HepG2 (cell line): ENCODE measurements at regions not wholly inside any gene's neighbourhood (a gene's known extent, or its start where the extent isn't known, plus 50 kb on each side); places are given as distances from the start of the nearest gene placed in this dataset.

Experiments used
- CBFB ChIP-seq: sonication (generic); formaldehyde crosslinking; IDR thresholded peaks from 2 replicates; pipeline ENCODE4 v1.4.0; 2020; ENCODE audit warnings: missing genetic modification reagents
- ELF1 ChIP-seq: sonication (generic); formaldehyde crosslinking; IDR thresholded peaks from 2 replicates; pipeline ENCODE4 v1.4.0; 2020; ENCODE audit warnings: missing genetic modification reagents
- HNRNPL ChIP-seq: fragments of 200-400 bp; formaldehyde crosslinking; IDR thresholded peaks from 2 replicates; pipeline ENCODE4 v1.6.1; 2017; ENCODE audit warnings: mild to moderate bottlenecking, low read depth, low read length
- IRF2 ChIP-seq: IDR thresholded peaks from 2 replicates; pipeline ENCODE4 v1.6.1; 2018; ENCODE audit warnings: missing genetic modification reagents, missing compliant biosample characterization
- KDM2A ChIP-seq: sonication (generic); formaldehyde crosslinking; IDR thresholded peaks from 2 replicates; pipeline ENCODE4 v1.4.0; 2020; ENCODE audit warnings: low read depth, missing genetic modification reagents, borderline replicate concordance
- MLLT10 ChIP-seq: sonication (generic); formaldehyde crosslinking; IDR thresholded peaks from 2 replicates; pipeline ENCODE4 v1.4.0; 2020; ENCODE audit warnings: missing genetic modification reagents
- MTERF4 ChIP-seq: sonication (generic); formaldehyde crosslinking; IDR thresholded peaks from 2 replicates; pipeline ENCODE4 v1.8.0; 2023; ENCODE audit warnings: mild to moderate bottlenecking, missing genetic modification reagents
- NR2F6 ChIP-seq, 2 experiments: IDR thresholded peaks; 2 replicates each; pipeline ENCODE4 v1.6.1; 2016; ENCODE audit warnings: antibody characterized with exemption in 1 of 2, mild to moderate bottlenecking in 1 of 2
- RXRB ChIP-seq: IDR thresholded peaks from 2 replicates; pipeline ENCODE4 v1.6.1; 2016; ENCODE audit warnings: borderline replicate concordance, missing genetic modification reagents, missing compliant biosample characterization
- SALL1 ChIP-seq: sonication (generic); formaldehyde crosslinking; IDR thresholded peaks from 2 replicates; pipeline ENCODE4 v1.8.0; 2022; ENCODE audit warnings: mild to moderate bottlenecking, missing genetic modification reagents
- SMC3 ChIP-seq: IDR thresholded peaks from 2 replicates; pipeline ENCODE4 v1.6.1; 2011; ENCODE audit warnings: low read length, improper control_type of control experiment
- SRSF4 ChIP-seq: fragments of 200-400 bp; formaldehyde crosslinking; IDR thresholded peaks from one replicate; pipeline ENCODE4 v1.6.1; 2018; ENCODE audit warnings: mild to moderate bottlenecking, low read depth, low read length, moderate library complexity; ENCODE audit not compliant: poor library complexity, severe bottlenecking
- STAG1 ChIP-seq: sonication (generic); formaldehyde crosslinking; IDR thresholded peaks from 2 replicates; pipeline ENCODE4 v1.4.0; 2020; ENCODE audit warnings: missing genetic modification reagents
- TFAP4 ChIP-seq: sonication (generic); IDR thresholded peaks from 2 replicates; pipeline ENCODE4 v1.6.1; 2016; ENCODE audit warnings: low read depth, borderline replicate concordance
- XBP1 ChIP-seq: sonication (generic); formaldehyde crosslinking; IDR thresholded peaks from 2 replicates; pipeline ENCODE4 v1.5.0; 2020; ENCODE audit warnings: missing genetic modification reagents
- ZFY ChIP-seq: sonication (generic); formaldehyde crosslinking; IDR thresholded peaks from 2 replicates; pipeline ENCODE4 v1.4.0; 2020; ENCODE audit warnings: missing genetic modification reagents
- ZNF549 ChIP-seq: sonication (generic); formaldehyde crosslinking; IDR thresholded peaks from 2 replicates; pipeline ENCODE4 v1.5.0; 2020; ENCODE audit warnings: missing genetic modification reagents
- ZNF703 ChIP-seq: sonication (generic); formaldehyde crosslinking; IDR thresholded peaks from 2 replicates; pipeline ENCODE4 v1.5.1; 2020; ENCODE audit warnings: missing genetic modification reagents, mild to moderate bottlenecking, moderate library complexity, borderline replicate concordance
- ZNF841 ChIP-seq: sonication (generic); formaldehyde crosslinking; IDR thresholded peaks from 2 replicates; pipeline ENCODE4 v1.8.1; 2023; ENCODE audit warnings: missing genetic modification reagents, borderline replicate concordance
- TF ChIP-seq, protein P1 (sequence below): sonication (generic); formaldehyde crosslinking; IDR thresholded peaks from 2 replicates; pipeline ENCODE4 v1.4.0; 2020; ENCODE audit warnings: missing genetic modification reagents, mild to moderate bottlenecking, borderline replicate concordance
- TF ChIP-seq, protein P2 (sequence below): IDR thresholded peaks from 2 replicates; pipeline ENCODE4 v1.6.1; 2012; ENCODE audit warnings: low read depth, low read length, improper control_type of control experiment
- TF ChIP-seq, protein P3 (sequence below): sonication (generic); formaldehyde crosslinking; IDR thresholded peaks from 2 replicates; pipeline ENCODE4 v1.4.0; 2020; ENCODE audit warnings: missing genetic modification reagents, borderline replicate concordance

DNA sequence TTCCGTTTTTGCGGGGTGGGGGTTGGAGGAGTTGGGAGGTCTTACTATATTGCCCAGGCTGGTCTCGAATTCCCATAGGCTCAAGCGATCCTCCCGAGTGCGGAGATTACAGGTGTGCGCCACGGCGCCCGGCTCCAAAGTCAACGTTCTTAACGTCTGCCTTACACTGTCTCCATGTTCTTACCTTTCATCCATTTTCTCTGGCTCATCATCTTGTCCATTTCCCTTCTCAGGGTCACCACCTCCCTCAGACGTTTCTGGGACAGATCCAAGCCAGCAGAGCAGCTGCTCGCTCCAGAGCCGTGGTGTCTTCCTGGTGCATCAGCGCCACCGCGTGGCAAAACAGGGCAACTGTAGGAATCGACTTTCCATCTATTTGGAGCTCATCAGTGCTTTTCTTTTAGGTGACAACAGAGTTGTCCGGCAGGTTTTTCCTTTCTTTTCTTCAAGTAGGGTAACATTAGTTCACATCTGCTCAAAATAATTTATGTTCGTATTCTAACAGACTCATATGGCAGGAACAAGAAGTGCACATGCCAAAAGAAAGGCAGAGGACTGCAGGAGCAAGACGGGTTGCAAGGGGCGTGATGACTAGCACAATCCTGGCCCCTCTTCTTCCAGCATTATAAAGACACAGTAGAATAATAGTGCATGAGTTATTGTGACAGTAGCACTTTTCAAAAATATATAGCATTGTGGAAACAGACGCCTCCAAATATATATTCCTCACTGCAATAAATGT lies 103.1 kb upstream of the ABCC4 start (continued):
- TF ChIP-seq, protein P1, sequence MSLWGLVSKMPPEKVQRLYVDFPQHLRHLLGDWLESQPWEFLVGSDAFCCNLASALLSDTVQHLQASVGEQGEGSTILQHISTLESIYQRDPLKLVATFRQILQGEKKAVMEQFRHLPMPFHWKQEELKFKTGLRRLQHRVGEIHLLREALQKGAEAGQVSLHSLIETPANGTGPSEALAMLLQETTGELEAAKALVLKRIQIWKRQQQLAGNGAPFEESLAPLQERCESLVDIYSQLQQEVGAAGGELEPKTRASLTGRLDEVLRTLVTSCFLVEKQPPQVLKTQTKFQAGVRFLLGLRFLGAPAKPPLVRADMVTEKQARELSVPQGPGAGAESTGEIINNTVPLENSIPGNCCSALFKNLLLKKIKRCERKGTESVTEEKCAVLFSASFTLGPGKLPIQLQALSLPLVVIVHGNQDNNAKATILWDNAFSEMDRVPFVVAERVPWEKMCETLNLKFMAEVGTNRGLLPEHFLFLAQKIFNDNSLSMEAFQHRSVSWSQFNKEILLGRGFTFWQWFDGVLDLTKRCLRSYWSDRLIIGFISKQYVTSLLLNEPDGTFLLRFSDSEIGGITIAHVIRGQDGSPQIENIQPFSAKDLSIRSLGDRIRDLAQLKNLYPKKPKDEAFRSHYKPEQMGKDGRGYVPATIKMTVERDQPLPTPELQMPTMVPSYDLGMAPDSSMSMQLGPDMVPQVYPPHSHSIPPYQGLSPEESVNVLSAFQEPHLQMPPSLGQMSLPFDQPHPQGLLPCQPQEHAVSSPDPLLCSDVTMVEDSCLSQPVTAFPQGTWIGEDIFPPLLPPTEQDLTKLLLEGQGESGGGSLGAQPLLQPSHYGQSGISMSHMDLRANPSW (CRISPR knock-in tag) = no peak
- TF ChIP-seq MLLT10 (CRISPR knock-in tag) = no peak
- no peak for TF ChIP-seq ZNF703
- TF ChIP-seq, protein P2, sequence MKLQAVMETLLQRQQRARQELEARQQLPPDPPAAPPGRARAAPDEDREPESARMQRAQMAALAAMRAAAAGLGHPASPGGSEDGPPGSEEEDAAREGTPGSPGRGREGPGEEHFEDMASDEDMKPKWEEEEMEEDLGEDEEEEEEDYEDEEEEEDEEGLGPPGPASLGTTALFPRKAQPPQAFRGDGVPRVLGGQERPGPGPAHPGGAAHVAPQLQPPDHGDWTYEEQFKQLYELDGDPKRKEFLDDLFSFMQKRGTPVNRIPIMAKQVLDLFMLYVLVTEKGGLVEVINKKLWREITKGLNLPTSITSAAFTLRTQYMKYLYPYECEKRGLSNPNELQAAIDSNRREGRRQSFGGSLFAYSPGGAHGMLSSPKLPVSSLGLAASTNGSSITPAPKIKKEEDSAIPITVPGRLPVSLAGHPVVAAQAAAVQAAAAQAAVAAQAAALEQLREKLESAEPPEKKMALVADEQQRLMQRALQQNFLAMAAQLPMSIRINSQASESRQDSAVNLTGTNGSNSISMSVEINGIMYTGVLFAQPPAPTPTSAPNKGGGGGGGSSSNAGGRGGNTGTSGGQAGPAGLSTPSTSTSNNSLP = no peak
- no peak for TF ChIP-seq ZFY (CRISPR knock-in tag)
- TF ChIP-seq HNRNPL = no peak
- TF ChIP-seq, protein P3, sequence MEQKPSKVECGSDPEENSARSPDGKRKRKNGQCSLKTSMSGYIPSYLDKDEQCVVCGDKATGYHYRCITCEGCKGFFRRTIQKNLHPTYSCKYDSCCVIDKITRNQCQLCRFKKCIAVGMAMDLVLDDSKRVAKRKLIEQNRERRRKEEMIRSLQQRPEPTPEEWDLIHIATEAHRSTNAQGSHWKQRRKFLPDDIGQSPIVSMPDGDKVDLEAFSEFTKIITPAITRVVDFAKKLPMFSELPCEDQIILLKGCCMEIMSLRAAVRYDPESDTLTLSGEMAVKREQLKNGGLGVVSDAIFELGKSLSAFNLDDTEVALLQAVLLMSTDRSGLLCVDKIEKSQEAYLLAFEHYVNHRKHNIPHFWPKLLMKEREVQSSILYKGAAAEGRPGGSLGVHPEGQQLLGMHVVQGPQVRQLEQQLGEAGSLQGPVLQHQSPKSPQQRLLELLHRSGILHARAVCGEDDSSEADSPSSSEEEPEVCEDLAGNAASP (CRISPR knock-in tag) = peak; percentile 14; the same call in 1 of the 2 replicates
- no peak for TF ChIP-seq NR2F6 (IDR thresholded peaks at IDR 0.05)
- no peak for TF ChIP-seq NR2F6 (CRISPR knock-in tag; IDR thresholded peaks at IDR 0.05)
- no peak for TF ChIP-seq ZNF841 (CRISPR knock-in tag)
- peak; percentile 74; the same call in 1 of the 2 replicates for TF ChIP-seq KDM2A (CRISPR knock-in tag)
- TF ChIP-seq ZNF549 = no peak
- no peak for TF ChIP-seq SRSF4
- 0 out of 2 replicates have a peak, but pooled peaks have one; percentile 12 for TF ChIP-seq ELF1 (CRISPR knock-in tag)
- TF ChIP-seq XBP1 = no peak
- TF ChIP-seq RXRB (CRISPR knock-in tag) = no peak
- no peak for TF ChIP-seq SALL1 (CRISPR knock-in tag)
- no peak for TF ChIP-seq CBFB (CRISPR knock-in tag)
- peak; percentile 44; the same call in 1 of the 2 replicates for TF ChIP-seq TFAP4
- 0 out of 2 replicates have a peak, but pooled peaks have one; percentile 39 for TF ChIP-seq IRF2
- peak; percentile 99 for TF ChIP-seq STAG1 (CRISPR knock-in tag)
- TF ChIP-seq MTERF4 (CRISPR knock-in tag) = no peak
- peak; percentile 90 for TF ChIP-seq SMC3
